CD4-positive, alpha-beta memory T cell (primary cell): ENCODE measurements at regions not wholly inside any gene's neighbourhood (a gene's known extent, or its start where the extent isn't known, plus 50 kb on each side); places are given as distances from the start of the nearest gene placed in this dataset.

Experiments
- CTCF ChIA-PET: fragments of 350-600 bp; sonication (Branson Sonifier 250); formaldehyde crosslinking; loops from one replicate; lab custom pipeline; 2021; ENCODE audit warnings: inconsistent platforms; ENCODE audit not compliant: partially characterized antibody; lab: Charles Lee
- POLR2A ChIA-PET: fragments of 350-600 bp; sonication (Branson Sonifier 250); formaldehyde crosslinking; loops from one replicate; lab custom pipeline; 2021; ENCODE audit not compliant: partially characterized antibody; lab: Charles Lee
- DNase-seq, 5 donors: peaks; one replicate each; pipeline versions ENCODE4 v3.0.0 to v3.0.0-alpha.2; 2020 to 2022; ENCODE audit warnings: mixed read lengths in 1 of 5
- H3K27ac ChIP-seq: one replicate; pipeline ENCODE4 v1.7.0; 2013; ENCODE audit warnings: low read depth, low read length
- H3K27me3 ChIP-seq: 2 replicates; pipeline ENCODE4 v1.7.0; 2013; ENCODE audit warnings: mild to moderate bottlenecking, low read length, moderate library complexity; ENCODE audit not compliant: insufficient read depth
- H3K36me3 ChIP-seq: 2 replicates; pipeline ENCODE4 v1.7.0; 2013; ENCODE audit warnings: mild to moderate bottlenecking, low read length, moderate library complexity; ENCODE audit not compliant: insufficient read depth
- H3K4me1 ChIP-seq: 2 replicates; pipeline ENCODE4 v1.7.0; 2013; ENCODE audit warnings: mild to moderate bottlenecking, low read length, moderate library complexity; ENCODE audit not compliant: insufficient read depth
- H3K4me3 ChIP-seq, 2 donors: one replicate each; pipeline ENCODE4 v1.7.0; 2013; ENCODE audit warnings: low read length in 2 of 2, mild to moderate bottlenecking in 1 of 2
- H3K9me3 ChIP-seq, 2 donors: one replicate each; pipeline ENCODE4 v1.7.0; 2013; ENCODE audit warnings: low read length in 2 of 2, control low read depth in 1 of 2; ENCODE audit not compliant: control insufficient read depth in 1 of 2
- H3K27ac Mint-ChIP-seq, 7 donors: one replicate each; pipeline ENCODE4 v1.8.0; 2020 to 2021; ENCODE audit warnings: mixed read lengths in 7 of 7, mild to moderate bottlenecking in 6 of 7, inconsistent platforms in 3 of 7, moderate library complexity in 3 of 7
- H3K27me3 Mint-ChIP-seq, 2 donors: one replicate each; pipeline ENCODE4 v1.8.0; 2020 to 2021; ENCODE audit warnings: mixed read lengths in 2 of 2
- H3K36me3 Mint-ChIP-seq, 2 donors: one replicate each; pipeline ENCODE4 v1.8.0; 2020 to 2021; ENCODE audit warnings: mixed read lengths in 2 of 2, inconsistent platforms in 1 of 2, mild to moderate bottlenecking in 1 of 2
- H3K4me1 Mint-ChIP-seq, 4 donors: one replicate each; pipeline ENCODE4 v1.8.0; 2020 to 2021; ENCODE audit warnings: mixed read lengths in 4 of 4, mild to moderate bottlenecking in 1 of 4
- H3K4me3 Mint-ChIP-seq, 8 donors: one replicate each; pipeline ENCODE4 v1.8.0; 2020 to 2021; ENCODE audit warnings: mixed read lengths in 8 of 8, mild to moderate bottlenecking in 7 of 8, moderate library complexity in 6 of 8, inconsistent platforms in 3 of 8
- H3K9me3 Mint-ChIP-seq, 8 donors: one replicate each; pipeline ENCODE4 v1.8.0; 2020 to 2021; ENCODE audit warnings: mixed read lengths in 8 of 8, mild to moderate bottlenecking in 5 of 8, inconsistent platforms in 3 of 8, moderate library complexity in 1 of 8
- intact Hi-C: fragments of 100-400 bp; cut with micrococcal nuclease; formaldehyde crosslinking; loops from one replicate; pipeline ENCODE4 v1.15.1; 2023

- Histone ChIP-seq H3K27me3 (no peaks in the 10 kb centered on the region), H3K36me3 (no peaks in the 10 kb centered on the region), H3K27ac (no peak overlapping the region), H3K4me1 (no peaks in the 10 kb centered on the region), H3K9me3 (no peaks in the 10 kb centered on the region), H3K4me3 (no peak overlapping the region)
- Mint-ChIP-seq H3K27ac (no peak overlapping the region), H3K4me3 (no peak overlapping the region), H3K4me1 (no peaks in the 10 kb centered on the region), H3K27me3 (peaks cover 4 to 8% of the 10 kb centered on the region in 2 donors), H3K36me3 (no peaks in the 10 kb centered on the region), H3K9me3 (no peaks in the 10 kb centered on the region)
- ChIA-PET POLR2A (no interaction called here), CTCF (no interaction called here)
- DNase-seq: no peak
- intact Hi-C loops: loop anchor here (5.0 kb wide), 1 partner anchor 168 kb away; no protein-coding TSS in a partner anchor
Measured at GRCh38 chr4:184879271-184879670, 53.5 kb upstream of the ACSL1 start.

GRCh38 chr4:184882276-184882675, 56.5 kb upstream of the ACSL1 start:
- Mint-ChIP-seq H3K36me3 (no peaks in the 10 kb centered on the region), H3K4me3 (no peak overlapping the region), H3K27me3 (peaks cover 0 to 7% of the 10 kb centered on the region in 2 donors), H3K9me3 (no peaks in the 10 kb centered on the region), H3K4me1 (no peaks in the 10 kb centered on the region), H3K27ac (no peak overlapping the region)
- no peaks in the 10 kb centered on the region for H3K9me3 ChIP-seq
- H3K4me1 ChIP-seq: no peaks in the 10 kb centered on the region
- ChIA-PET CTCF (no interaction called here), POLR2A (no interaction called here)
- DNase-seq: no peak
- no peak overlapping the region for H3K4me3 ChIP-seq
- intact Hi-C loops: no loop called here
- H3K27me3 ChIP-seq: no peaks in the 10 kb centered on the region
- H3K36me3 ChIP-seq: no peaks in the 10 kb centered on the region
- H3K27ac ChIP-seq: no peak overlapping the region

GRCh38 chr4:184883024-184883423, 57.3 kb upstream of the ACSL1 start:
- no peaks in the 10 kb centered on the region for H3K9me3 ChIP-seq
- H3K4me1 Mint-ChIP-seq: no peaks in the 10 kb centered on the region

GRCh38 chr4:184884883-184885282, 59.1 kb upstream of the ACSL1 start:
- Mint-ChIP-seq H3K36me3 (no peaks in the 10 kb centered on the region), H3K9me3 (no peaks in the 10 kb centered on the region), H3K27me3 (peaks cover 5 to 8% of the 10 kb centered on the region in 2 donors), H3K4me3 (no peak overlapping the region), H3K27ac (no peak overlapping the region), H3K4me1 (no peaks in the 10 kb centered on the region)
- H3K27ac ChIP-seq: no peak overlapping the region
- no peak for DNase-seq
- intact Hi-C loops: no loop called here
- H3K4me1 ChIP-seq: no peaks in the 10 kb centered on the region
- no peak overlapping the region for H3K4me3 ChIP-seq
- no peaks in the 10 kb centered on the region for H3K27me3 ChIP-seq
- no peaks in the 10 kb centered on the region for H3K9me3 ChIP-seq
- ChIA-PET CTCF (no interaction called here), POLR2A (no interaction called here)
- H3K36me3 ChIP-seq: no peaks in the 10 kb centered on the region

More at GRCh38 chr4:184883024-184883423, 57.3 kb upstream of the ACSL1 start:
- H3K4me3 Mint-ChIP-seq: no peak overlapping the region
- H3K36me3 ChIP-seq: no peaks in the 10 kb centered on the region
- H3K36me3 Mint-ChIP-seq: no peaks in the 10 kb centered on the region
- H3K27ac Mint-ChIP-seq: no peak overlapping the region
- CTCF ChIA-PET: no interaction called here
- H3K27ac ChIP-seq: no peak overlapping the region
- H3K27me3 ChIP-seq: no peaks in the 10 kb centered on the region
- H3K4me1 ChIP-seq: no peaks in the 10 kb centered on the region
- DNase-seq: no peak
- H3K27me3 Mint-ChIP-seq: peaks cover 3 to 7% of the 10 kb centered on the region in 2 donors
- intact Hi-C loops: no loop called here
- H3K9me3 Mint-ChIP-seq: no peaks in the 10 kb centered on the region
- H3K4me3 ChIP-seq: no peak overlapping the region
- POLR2A ChIA-PET: no interaction called here

GRCh38 chr4:184885602-184886001, 59.8 kb upstream of the ACSL1 start:
- H3K9me3 ChIP-seq: no peaks in the 10 kb centered on the region
- no peak overlapping the region for H3K27ac ChIP-seq
- H3K27me3 ChIP-seq: no peaks in the 10 kb centered on the region
- Mint-ChIP-seq H3K9me3 (no peaks in the 10 kb centered on the region), H3K4me1 (peaks cover 0 to 2% (median 0%) of the 10 kb centered on the region in 4 donors), H3K36me3 (no peaks in the 10 kb centered on the region), H3K27me3 (peaks cover 5 to 12% of the 10 kb centered on the region in 2 donors), H3K4me3 (no peak overlapping the region), H3K27ac (no peak overlapping the region)
- ChIA-PET POLR2A (no interaction called here), CTCF (no interaction called here)
- no peaks in the 10 kb centered on the region for H3K4me1 ChIP-seq
- no peaks in the 10 kb centered on the region for H3K36me3 ChIP-seq
- DNase-seq: no peak
- H3K4me3 ChIP-seq: no peak overlapping the region
- intact Hi-C loops: no loop called here

GRCh38 chr4:184887333-184887732, 61.6 kb upstream of the ACSL1 start:
- ChIA-PET POLR2A (no interaction called here), CTCF (interaction anchor here (0.7 kb wide), 1 partner anchor 397 kb away, joined by 3 read pairs; no protein-coding TSS in a partner anchor)
- H3K4me3 Mint-ChIP-seq: no peak overlapping the region
- H3K4me1 Mint-ChIP-seq: peaks cover 0 to 2% (median 0%) of the 10 kb centered on the region in 4 donors
- Histone ChIP-seq H3K4me3 (no peak overlapping the region), H3K4me1 (no peaks in the 10 kb centered on the region), H3K27me3 (no peaks in the 10 kb centered on the region), H3K27ac (no peak overlapping the region), H3K36me3 (no peaks in the 10 kb centered on the region), H3K9me3 (no peaks in the 10 kb centered on the region)
- no peak overlapping the region for H3K27ac Mint-ChIP-seq
- peaks cover 1 to 15% of the 10 kb centered on the region in 2 donors for H3K27me3 Mint-ChIP-seq
- no peaks in the 10 kb centered on the region for H3K9me3 Mint-ChIP-seq
- DNase-seq: no peak
- no peaks in the 10 kb centered on the region for H3K36me3 Mint-ChIP-seq
- intact Hi-C loops: no loop called here

GRCh38 chr4:184887947-184888346, 62.2 kb upstream of the ACSL1 start:
- no peaks in the 10 kb centered on the region for H3K27me3 ChIP-seq
- Mint-ChIP-seq H3K9me3 (no peaks in the 10 kb centered on the region), H3K4me1 (peaks cover 0 to 2% (median 0%) of the 10 kb centered on the region in 4 donors), H3K27me3 (peaks cover 0 to 15% of the 10 kb centered on the region in 2 donors), H3K27ac (no peak overlapping the region), H3K4me3 (no peak overlapping the region), H3K36me3 (no peaks in the 10 kb centered on the region)
- intact Hi-C loops: no loop called here
- no peak overlapping the region for H3K4me3 ChIP-seq
- no peak for DNase-seq
- H3K27ac ChIP-seq: no peak overlapping the region
- CTCF ChIA-PET: no interaction called here
- no peaks in the 10 kb centered on the region for H3K36me3 ChIP-seq
- H3K9me3 ChIP-seq: no peaks in the 10 kb centered on the region
- POLR2A ChIA-PET: no interaction called here
- H3K4me1 ChIP-seq: no peaks in the 10 kb centered on the region
